ENCODE measurements at regions not wholly inside any gene's neighbourhood (a gene's known extent, or its start where the extent isn't known, plus 50 kb on each side); places are given as distances from the start of the nearest gene placed in this dataset.

- H3K9me3 Mint-ChIP-seq = peaks cover 11% of the 10 kb centered on the region
- peaks cover 4% of the 10 kb centered on the region for H3K36me3 Mint-ChIP-seq (ENCODE audit: low read depth)
- peaks cover 20% of the 10 kb centered on the region for H3K27me3 Mint-ChIP-seq
- Histone ChIP-seq H3K9me3 (ENCODE audit: control insufficient read depth in 1 of 2, insufficient read depth in 1 of 2, low read length in 2 of 2) (peaks cover 4 to 8% of the 10 kb centered on the region in 2 experiments), H3K27me3 (ENCODE audit: control insufficient read depth in 1 of 2, insufficient read depth in 2 of 2, low read length in 2 of 2) (no peaks in the 10 kb centered on the region), H3K4me1 (ENCODE audit: insufficient read depth, low read length) (no peaks in the 10 kb centered on the region), H3K36me3 (ENCODE audit: insufficient read depth, low read length) (no peaks in the 10 kb centered on the region), H3K4me3 (ENCODE audit: low read length) (no peak overlapping the region), H3K27ac (ENCODE audit: low read depth in 1 of 2, low read length in 2 of 2) (no peak overlapping the region)
- no peak overlapping the region for H3K4me3 Mint-ChIP-seq
- ChIA-PET CTCF (no interaction called here), POLR2A (no interaction called here)
- peaks cover 9% of the 10 kb centered on the region for H3K4me1 Mint-ChIP-seq (ENCODE audit: low read depth)
- no peak overlapping the region for H3K27ac Mint-ChIP-seq
- intact Hi-C loops (cut with DNase I, micrococcal nuclease) = no loop called here
- TF ChIP-seq, protein P1, sequence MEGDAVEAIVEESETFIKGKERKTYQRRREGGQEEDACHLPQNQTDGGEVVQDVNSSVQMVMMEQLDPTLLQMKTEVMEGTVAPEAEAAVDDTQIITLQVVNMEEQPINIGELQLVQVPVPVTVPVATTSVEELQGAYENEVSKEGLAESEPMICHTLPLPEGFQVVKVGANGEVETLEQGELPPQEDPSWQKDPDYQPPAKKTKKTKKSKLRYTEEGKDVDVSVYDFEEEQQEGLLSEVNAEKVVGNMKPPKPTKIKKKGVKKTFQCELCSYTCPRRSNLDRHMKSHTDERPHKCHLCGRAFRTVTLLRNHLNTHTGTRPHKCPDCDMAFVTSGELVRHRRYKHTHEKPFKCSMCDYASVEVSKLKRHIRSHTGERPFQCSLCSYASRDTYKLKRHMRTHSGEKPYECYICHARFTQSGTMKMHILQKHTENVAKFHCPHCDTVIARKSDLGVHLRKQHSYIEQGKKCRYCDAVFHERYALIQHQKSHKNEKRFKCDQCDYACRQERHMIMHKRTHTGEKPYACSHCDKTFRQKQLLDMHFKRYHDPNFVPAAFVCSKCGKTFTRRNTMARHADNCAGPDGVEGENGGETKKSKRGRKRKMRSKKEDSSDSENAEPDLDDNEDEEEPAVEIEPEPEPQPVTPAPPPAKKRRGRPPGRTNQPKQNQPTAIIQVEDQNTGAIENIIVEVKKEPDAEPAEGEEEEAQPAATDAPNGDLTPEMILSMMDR (IDR thresholded peaks at IDR 0.05) = no peak
- ATAC-seq (ENCODE audit: poor library complexity) (no peak), DNase-seq (no peak)
Observed at GRCh38 chr9:672851-673250, 168.6 kb upstream of the DMRT1 start.

DNA sequence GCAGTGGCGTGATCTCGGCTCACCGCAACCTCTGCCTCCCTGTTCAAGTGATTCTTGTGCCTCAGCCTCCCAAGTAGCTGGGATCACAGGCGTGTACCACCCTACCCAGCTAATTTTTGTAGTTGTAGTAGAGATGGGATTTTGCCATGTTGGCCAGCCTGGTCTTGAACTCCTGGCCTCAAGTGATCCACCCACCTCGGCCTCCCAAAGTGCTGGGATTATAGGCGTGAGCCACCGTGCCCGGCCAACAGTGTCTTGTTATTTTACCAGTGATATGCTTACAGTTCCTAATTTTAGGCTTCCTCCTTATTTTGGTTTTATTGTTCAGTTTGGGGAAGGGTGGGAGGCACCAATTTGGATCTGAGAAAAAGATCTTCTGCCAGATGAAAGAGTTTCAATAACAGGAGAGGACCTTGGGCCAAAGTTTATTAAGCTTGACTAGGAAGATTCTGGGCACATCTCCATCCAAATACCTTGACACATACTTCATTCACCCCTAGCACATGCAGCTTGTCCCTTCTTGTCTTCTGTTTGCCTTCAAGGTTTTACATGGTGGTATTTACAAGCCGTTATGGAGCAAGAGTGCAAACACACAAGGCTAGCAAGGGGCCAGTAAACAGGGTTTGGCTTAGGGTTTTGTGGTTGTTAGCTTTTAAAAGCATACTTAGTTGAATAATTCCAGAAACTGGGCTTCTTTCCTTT, 168.1 kb upstream of the DMRT1 start:
- ATAC-seq (ENCODE audit: poor library complexity) = no peak
- peaks cover 13% of the 10 kb centered on the region for H3K4me1 Mint-ChIP-seq (ENCODE audit: low read depth)
- ChIA-PET POLR2A (no interaction called here), CTCF (no interaction called here)
- H3K9me3 Mint-ChIP-seq = peaks cover 11% of the 10 kb centered on the region
- H3K4me3 Mint-ChIP-seq = no peak overlapping the region
- H3K36me3 Mint-ChIP-seq (ENCODE audit: low read depth) = peaks cover 4% of the 10 kb centered on the region
- no peak for DNase-seq
- no peak overlapping the region for H3K27ac ChIP-seq (ENCODE audit: low read depth in 1 of 2, low read length in 2 of 2)
- TF ChIP-seq, protein P1 (IDR thresholded peaks at IDR 0.05) = no peak
- H3K27me3 Mint-ChIP-seq = peaks cover 20% of the 10 kb centered on the region
- peaks cover 4 to 8% of the 10 kb centered on the region in 2 experiments for H3K9me3 ChIP-seq (ENCODE audit: control insufficient read depth in 1 of 2, insufficient read depth in 1 of 2, low read length in 2 of 2)
- no peak overlapping the region for H3K4me3 ChIP-seq (ENCODE audit: low read length)
- H3K4me1 ChIP-seq (ENCODE audit: insufficient read depth, low read length) = no peaks in the 10 kb centered on the region
- intact Hi-C loops (cut with DNase I, micrococcal nuclease) = no loop called here
- H3K27me3 ChIP-seq (ENCODE audit: control insufficient read depth in 1 of 2, insufficient read depth in 2 of 2, low read length in 2 of 2) = no peaks in the 10 kb centered on the region
- H3K36me3 ChIP-seq (ENCODE audit: insufficient read depth, low read length) = no peaks in the 10 kb centered on the region
- no peak overlapping the region for H3K27ac Mint-ChIP-seq

DNA sequence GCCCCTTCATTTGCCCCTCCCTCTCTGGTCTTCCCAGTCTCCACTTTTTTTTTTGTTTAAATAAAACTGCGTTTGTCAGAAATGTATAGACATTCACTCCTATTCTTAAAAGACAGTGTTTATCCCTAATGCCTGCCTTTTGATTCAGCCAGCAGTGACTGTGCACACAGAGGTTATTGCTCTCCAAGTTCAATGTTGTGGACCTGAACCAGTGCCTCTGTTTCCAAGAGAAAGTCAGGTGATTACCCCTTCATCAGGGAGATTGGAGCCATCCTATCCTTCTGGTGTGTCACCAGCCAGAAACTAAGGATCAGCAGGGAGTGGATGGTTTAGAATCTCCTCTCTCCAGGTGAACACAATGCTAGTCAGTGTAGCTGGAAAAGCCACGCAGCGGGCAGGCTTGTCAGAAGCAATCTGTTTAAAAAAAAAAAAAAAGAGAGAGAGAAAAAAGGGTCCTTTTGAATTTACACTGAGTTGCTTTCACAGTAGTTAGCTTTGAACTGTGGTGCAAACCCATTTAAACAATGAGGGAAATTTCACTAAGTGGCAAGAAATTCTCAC, 167.5 kb upstream of the DMRT1 start:
- no peak for DNase-seq
- Mint-ChIP-seq H3K27me3 (peaks cover 20% of the 10 kb centered on the region), H3K9me3 (peaks cover 10% of the 10 kb centered on the region), H3K4me3 (no peak overlapping the region), H3K27ac (no peak overlapping the region), H3K4me1 (ENCODE audit: low read depth) (peaks cover 13% of the 10 kb centered on the region), H3K36me3 (ENCODE audit: low read depth) (peaks cover 3% of the 10 kb centered on the region)
- Histone ChIP-seq H3K4me3 (ENCODE audit: low read length) (no peak overlapping the region), H3K9me3 (ENCODE audit: control insufficient read depth in 1 of 2, insufficient read depth in 1 of 2, low read length in 2 of 2) (peaks cover 4 to 7% of the 10 kb centered on the region in 2 experiments), H3K27me3 (ENCODE audit: control insufficient read depth in 1 of 2, insufficient read depth in 2 of 2, low read length in 2 of 2) (no peaks in the 10 kb centered on the region), H3K36me3 (ENCODE audit: insufficient read depth, low read length) (no peaks in the 10 kb centered on the region), H3K27ac (ENCODE audit: low read depth in 1 of 2, low read length in 2 of 2) (no peak overlapping the region), H3K4me1 (ENCODE audit: insufficient read depth, low read length) (no peaks in the 10 kb centered on the region)
- ChIA-PET POLR2A (no interaction called here), CTCF (no interaction called here)
- TF ChIP-seq, protein P1 (IDR thresholded peaks at IDR 0.05) = no peak
- no peak for ATAC-seq (ENCODE audit: poor library complexity)
- intact Hi-C loops (cut with DNase I, micrococcal nuclease) = no loop called here
